H9 (cell line): ENCODE measurements at regions not wholly inside any gene's neighbourhood (a gene's known extent, or its start where the extent isn't known, plus 50 kb on each side); places are given as distances from the start of the nearest gene placed in this dataset.
"Not testable (repeated sequence)": the region's sequence is repeated elsewhere in the genome, so short reads cannot be mapped to it uniquely, and the experiment has no call there.

Source experiments
- DNase-seq: peaks from one replicate; pipeline ENCODE4 v3.0.0-alpha.2; 2017
- H2AFZ ChIP-seq: one replicate; pipeline ENCODE4 v1.6.1; 2013; ENCODE audit warnings: mild to moderate bottlenecking, low read length, control low read depth, moderate library complexity
- H2AK5ac ChIP-seq: 2 replicates; pipeline ENCODE4 v1.6.1; 2013; ENCODE audit warnings: low read length, control low read depth, mixed read lengths; ENCODE audit not compliant: insufficient read length
- H2BK120ac ChIP-seq: one replicate; pipeline ENCODE4 v1.6.1; 2013; ENCODE audit warnings: low read depth, mild to moderate bottlenecking, low read length, control low read depth, inconsistent platforms; ENCODE audit not compliant: poor library complexity, severe bottlenecking
- H2BK12ac ChIP-seq: 2 replicates; pipeline ENCODE4 v1.6.1; 2013; ENCODE audit warnings: low read length, control low read depth, mixed read lengths, low read depth; ENCODE audit not compliant: insufficient read length
- H2BK15ac ChIP-seq: 2 replicates; pipeline ENCODE4 v1.6.1; 2013; ENCODE audit warnings: low read depth, low read length, control low read depth
- H2BK20ac ChIP-seq: one replicate; pipeline ENCODE4 v1.6.1; 2013; ENCODE audit warnings: low read depth, mild to moderate bottlenecking, low read length, control low read depth, inconsistent platforms; ENCODE audit not compliant: poor library complexity, severe bottlenecking
- H2BK5ac ChIP-seq: 2 replicates; pipeline ENCODE4 v1.6.1; 2013; ENCODE audit warnings: low read length, control low read depth, mixed read lengths; ENCODE audit not compliant: insufficient read length
- H3K14ac ChIP-seq: 2 replicates; pipeline ENCODE4 v1.6.1; 2013; ENCODE audit warnings: low read length, control low read depth; ENCODE audit not compliant: insufficient read depth
- H3K18ac ChIP-seq: 2 replicates; pipeline ENCODE4 v1.6.1; 2013; ENCODE audit warnings: low read depth, mild to moderate bottlenecking, mixed read lengths, low read length, control low read depth; ENCODE audit not compliant: insufficient read length
- H3K23ac ChIP-seq: 2 replicates; pipeline ENCODE4 v1.6.1; 2013; ENCODE audit warnings: low read length, control low read depth, mixed read lengths, low read depth; ENCODE audit not compliant: insufficient read length
- H3K23me2 ChIP-seq: 2 replicates; pipeline ENCODE4 v1.6.1; 2013; ENCODE audit warnings: low read depth, mild to moderate bottlenecking, mixed read lengths, low read length, control low read depth; ENCODE audit not compliant: insufficient read length, poor library complexity, severe bottlenecking
- H3K27ac ChIP-seq: 2 replicates; pipeline ENCODE4 v1.5.1; 2013; ENCODE audit warnings: low read length, control low read depth, mixed read lengths, low read depth; ENCODE audit not compliant: insufficient read length
- H3K27me3 ChIP-seq: 2 replicates; pipeline ENCODE4 v1.6.1; 2013; ENCODE audit warnings: low read length, control low read depth, inconsistent platforms; ENCODE audit not compliant: insufficient read depth
- H3K4ac ChIP-seq: 2 replicates; pipeline ENCODE4 v1.6.1; 2013; ENCODE audit warnings: low read depth, mild to moderate bottlenecking, control low read depth, inconsistent platforms, low read length, moderate library complexity
- H3K4me1 ChIP-seq: 2 replicates; pipeline ENCODE4 v1.6.1; 2013; ENCODE audit warnings: low read length, control low read depth, inconsistent platforms; ENCODE audit not compliant: insufficient read depth
- H3K4me2 ChIP-seq: 2 replicates; pipeline ENCODE4 v1.6.1; 2013; ENCODE audit warnings: low read length, control low read depth, mixed read lengths; ENCODE audit not compliant: insufficient read length, insufficient read depth
- H3K56ac ChIP-seq: 2 replicates; pipeline ENCODE4 v1.6.1; 2013; ENCODE audit warnings: low read depth, mild to moderate bottlenecking, mixed read lengths, low read length, control low read depth; ENCODE audit not compliant: insufficient read length
- H3K79me1 ChIP-seq: 2 replicates; pipeline ENCODE4 v1.6.1; 2013; ENCODE audit warnings: low read depth, mild to moderate bottlenecking, moderate library complexity, low read length, control low read depth, inconsistent platforms; ENCODE audit not compliant: insufficient read depth, poor library complexity, severe bottlenecking
- H3K79me2 ChIP-seq: 2 replicates; pipeline ENCODE4 v1.6.1; 2013; ENCODE audit warnings: low read length, control low read depth, inconsistent platforms; ENCODE audit not compliant: insufficient read depth
- H3K9ac ChIP-seq: 2 replicates; pipeline ENCODE4 v1.6.1; 2013; ENCODE audit warnings: low read length, control low read depth, mixed read lengths; ENCODE audit not compliant: insufficient read length; ENCODE audit errors: extremely low read depth
- H3K9me3 ChIP-seq: one replicate; pipeline ENCODE4 v1.6.1; 2013; ENCODE audit warnings: low read depth, low read length, inconsistent platforms; ENCODE audit not compliant: control insufficient read depth
- H3T11ph ChIP-seq: one replicate; pipeline ENCODE4 v1.6.1; 2013; ENCODE audit warnings: mild to moderate bottlenecking, low read length, control low read depth, inconsistent platforms
- H4K20me1 ChIP-seq: one replicate; pipeline ENCODE4 v1.6.1; 2013; ENCODE audit not compliant: control insufficient read depth, insufficient read length, insufficient read depth
- H4K5ac ChIP-seq: 2 replicates; pipeline ENCODE4 v1.6.1; 2013; ENCODE audit warnings: low read depth, mild to moderate bottlenecking, mixed read lengths, low read length, control low read depth; ENCODE audit not compliant: insufficient read length
- H4K8ac ChIP-seq: replicated peaks from 2 replicates; pipeline ENCODE4 v1.6.1; 2013; ENCODE audit warnings: low read length, control low read depth, mixed read lengths, low read depth; ENCODE audit not compliant: insufficient read length
- H4K91ac ChIP-seq: 2 replicates; pipeline ENCODE4 v1.6.1; 2013; ENCODE audit warnings: low read depth, mild to moderate bottlenecking, moderate library complexity, mixed read lengths, low read length, control low read depth; ENCODE audit not compliant: insufficient read length
- H3K27ac Mint-ChIP-seq, 3 experiments: 2 replicates in 2 of 3; 3 replicates in 1 of 3; pipeline ENCODE4 v1.8.0; 2020 to 2021; ENCODE audit warnings: mixed read lengths in 3 of 3, mild to moderate bottlenecking in 1 of 3, moderate library complexity in 1 of 3
- H3K27me3 Mint-ChIP-seq: 2 replicates; pipeline ENCODE4 v1.8.0; 2021; ENCODE audit warnings: low read depth, mild to moderate bottlenecking, moderate library complexity, mixed read lengths
- H3K36me3 Mint-ChIP-seq, 3 experiments: 2 replicates in 2 of 3; 3 replicates in 1 of 3; pipeline ENCODE4 v1.8.0; 2020 to 2021; ENCODE audit warnings: low read depth in 3 of 3, mixed read lengths in 3 of 3; ENCODE audit not compliant: insufficient read depth in 1 of 3
- H3K4me1 Mint-ChIP-seq, 2 experiments: 2 replicates each; pipeline ENCODE4 v1.8.0; 2020; ENCODE audit warnings: mixed read lengths in 2 of 2
- H3K4me3 Mint-ChIP-seq, 2 experiments: 2 replicates in 1 of 2; 3 replicates in 1 of 2; pipeline ENCODE4 v1.8.0; 2020 to 2021; ENCODE audit warnings: mild to moderate bottlenecking in 2 of 2, mixed read lengths in 2 of 2, moderate library complexity in 1 of 2
- H3K9me3 Mint-ChIP-seq, 2 experiments: 2 replicates in 1 of 2; 3 replicates in 1 of 2; pipeline ENCODE4 v1.8.0; 2020; ENCODE audit warnings: mild to moderate bottlenecking in 2 of 2, mixed read lengths in 2 of 2, moderate library complexity in 1 of 2
- WGBS: extraction: QIAGEN DNeasy Blood & Tissue Kit; methylation state at CpG from one replicate; pipeline ENCODE4 v1.1.7; 2013; ENCODE audit warnings: missing lambda C conversion rate, low lambda C conversion rate, mixed read lengths; ENCODE audit not compliant: insufficient read length; ENCODE audit errors: extremely low coverage; 5-methylcytosine and 5-hydroxymethylcytosine counted together

- not testable (repeated sequence) for H3K14ac ChIP-seq, H3K56ac ChIP-seq, H3K23ac ChIP-seq, H2BK5ac ChIP-seq, H3K4me3 Mint-ChIP-seq, H3K9me3 Mint-ChIP-seq, H3K79me2 ChIP-seq, H3K27ac Mint-ChIP-seq, H2BK120ac ChIP-seq, H4K91ac ChIP-seq, H3K4me1 Mint-ChIP-seq, H4K20me1 ChIP-seq, H2AK5ac ChIP-seq, H3T11ph ChIP-seq, H4K8ac ChIP-seq, H3K27me3 ChIP-seq, H3K79me1 ChIP-seq, H3K18ac ChIP-seq, H3K27ac ChIP-seq, H2BK15ac ChIP-seq, H2BK20ac ChIP-seq, H3K9ac ChIP-seq, H3K4ac ChIP-seq, H2BK12ac ChIP-seq, H3K27me3 Mint-ChIP-seq, H3K36me3 Mint-ChIP-seq, H3K4me1 ChIP-seq, H2AFZ ChIP-seq, DNase-seq, H3K23me2 ChIP-seq, H4K5ac ChIP-seq, H3K9me3 ChIP-seq, H3K4me2 ChIP-seq
- no CpG with 5 or more reads among the region's 45 CpGs for WGBS
Observed at GRCh38 chr21:5022748-5023147, 5498.6 kb upstream of the TPTE start.

GRCh38 chr21:5035147-5035546 lies 5486.2 kb upstream of the TPTE start:
- H3K14ac ChIP-seq, H2AK5ac ChIP-seq, H3K4me1 ChIP-seq, H3K27ac Mint-ChIP-seq, H3K4me2 ChIP-seq, H3K36me3 Mint-ChIP-seq, H3K23me2 ChIP-seq, H3K4me3 Mint-ChIP-seq, H4K8ac ChIP-seq, H2BK15ac ChIP-seq, H3K27ac ChIP-seq, H4K91ac ChIP-seq, H3T11ph ChIP-seq, H3K27me3 Mint-ChIP-seq, H3K18ac ChIP-seq, H3K9me3 ChIP-seq, H3K79me1 ChIP-seq, H2BK20ac ChIP-seq, H3K9me3 Mint-ChIP-seq, H3K79me2 ChIP-seq, H4K5ac ChIP-seq, H3K27me3 ChIP-seq, H3K4me1 Mint-ChIP-seq, H2BK120ac ChIP-seq, DNase-seq, H3K56ac ChIP-seq, H3K23ac ChIP-seq, H3K9ac ChIP-seq, H2BK12ac ChIP-seq, H2AFZ ChIP-seq, H2BK5ac ChIP-seq, H3K4ac ChIP-seq, H4K20me1 ChIP-seq: not testable (repeated sequence)
- no CpG with 5 or more reads among the region's 14 CpGs for WGBS

DNA sequence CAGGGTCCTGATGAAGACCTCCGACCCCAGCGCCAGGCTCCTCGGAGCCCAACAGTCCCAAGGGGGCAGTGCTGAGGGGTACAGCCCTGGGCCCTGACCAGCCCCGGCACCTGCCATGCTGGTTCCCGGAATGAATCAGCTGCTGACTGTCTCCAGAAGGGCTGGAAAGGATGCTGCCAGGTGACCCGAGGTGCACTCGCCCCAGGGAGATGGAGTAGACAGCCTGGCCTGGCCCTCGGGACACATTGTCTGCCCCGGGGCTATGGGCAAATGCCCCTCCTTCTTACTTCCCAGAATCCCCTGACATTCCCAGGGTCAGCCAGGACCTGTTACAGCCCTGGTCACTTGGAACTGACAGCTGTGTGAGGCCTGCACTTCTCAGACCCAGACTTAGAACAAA lies 5485.8 kb upstream of the TPTE start:
- not testable (repeated sequence) for H2AK5ac ChIP-seq, H3K79me1 ChIP-seq, H3K4me1 Mint-ChIP-seq, H3K23ac ChIP-seq, H2BK120ac ChIP-seq, H4K91ac ChIP-seq, DNase-seq, H3K79me2 ChIP-seq, H3K27me3 Mint-ChIP-seq, H3K9me3 ChIP-seq, H2BK15ac ChIP-seq, H3K4me2 ChIP-seq, H3K27me3 ChIP-seq, H3K56ac ChIP-seq, H2BK12ac ChIP-seq, H3K36me3 Mint-ChIP-seq, H4K8ac ChIP-seq, H2BK20ac ChIP-seq, H3K9ac ChIP-seq, H3K18ac ChIP-seq, H4K20me1 ChIP-seq, H3K23me2 ChIP-seq, H4K5ac ChIP-seq, H3K9me3 Mint-ChIP-seq, H3K27ac ChIP-seq, H3T11ph ChIP-seq, H3K27ac Mint-ChIP-seq, H3K4me3 Mint-ChIP-seq, H3K4me1 ChIP-seq, H2AFZ ChIP-seq, H3K4ac ChIP-seq, H3K14ac ChIP-seq, H2BK5ac ChIP-seq
- no CpG with 5 or more reads among the region's 9 CpGs for WGBS
